ENCODE measurements at regions not wholly inside any gene's neighbourhood (a gene's known extent, or its start where the extent isn't known, plus 50 kb on each side); places are given as distances from the start of the nearest gene placed in this dataset.

DNA sequence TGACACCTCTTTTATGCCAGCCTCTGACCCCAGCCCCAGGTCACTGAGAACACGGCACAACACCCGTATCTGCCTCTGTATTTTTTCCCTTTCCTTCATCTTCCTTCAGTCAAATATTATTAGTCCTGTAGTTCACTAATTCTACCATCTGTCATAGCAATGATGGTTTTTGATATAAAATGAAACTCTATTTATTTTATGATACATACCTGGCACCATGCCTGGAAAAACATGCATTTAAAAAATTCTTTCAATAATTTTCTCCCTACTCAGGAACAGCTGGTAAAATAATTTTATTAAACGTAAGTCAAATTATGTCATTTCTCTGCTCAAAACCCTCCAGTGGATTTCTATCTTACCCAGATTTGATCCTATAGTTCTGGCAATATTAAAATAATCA is 224.7 kb downstream of the CDH7 start:
- no peaks in the 10 kb centered on the region for H3K36me3 ChIP-seq (ENCODE audit: control insufficient read depth in 4 of 4, insufficient read depth in 4 of 4, low read length in 4 of 4)
- ATAC-seq (ENCODE audit: insufficient read depth, low FRiP score) (no peak), DNase-seq (peak in 1 of 3 donors; percentile 6)
- no peak overlapping the region for H3K4me3 ChIP-seq
- TF ChIP-seq, protein P1, sequence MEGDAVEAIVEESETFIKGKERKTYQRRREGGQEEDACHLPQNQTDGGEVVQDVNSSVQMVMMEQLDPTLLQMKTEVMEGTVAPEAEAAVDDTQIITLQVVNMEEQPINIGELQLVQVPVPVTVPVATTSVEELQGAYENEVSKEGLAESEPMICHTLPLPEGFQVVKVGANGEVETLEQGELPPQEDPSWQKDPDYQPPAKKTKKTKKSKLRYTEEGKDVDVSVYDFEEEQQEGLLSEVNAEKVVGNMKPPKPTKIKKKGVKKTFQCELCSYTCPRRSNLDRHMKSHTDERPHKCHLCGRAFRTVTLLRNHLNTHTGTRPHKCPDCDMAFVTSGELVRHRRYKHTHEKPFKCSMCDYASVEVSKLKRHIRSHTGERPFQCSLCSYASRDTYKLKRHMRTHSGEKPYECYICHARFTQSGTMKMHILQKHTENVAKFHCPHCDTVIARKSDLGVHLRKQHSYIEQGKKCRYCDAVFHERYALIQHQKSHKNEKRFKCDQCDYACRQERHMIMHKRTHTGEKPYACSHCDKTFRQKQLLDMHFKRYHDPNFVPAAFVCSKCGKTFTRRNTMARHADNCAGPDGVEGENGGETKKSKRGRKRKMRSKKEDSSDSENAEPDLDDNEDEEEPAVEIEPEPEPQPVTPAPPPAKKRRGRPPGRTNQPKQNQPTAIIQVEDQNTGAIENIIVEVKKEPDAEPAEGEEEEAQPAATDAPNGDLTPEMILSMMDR (IDR thresholded peaks at IDR 0.05; ENCODE audit: control extremely low read depth, extremely low read depth) = no peak
- peaks cover 0 to 2% (median 0%) of the 10 kb centered on the region in 4 donors for H3K9me3 ChIP-seq (ENCODE audit: control insufficient read depth in 4 of 4, insufficient read depth in 3 of 4, low read length in 3 of 4)
- no peak overlapping the region for H3K27ac ChIP-seq (ENCODE audit: low read depth in 1 of 2, low read length in 1 of 2)
- H3K9ac ChIP-seq (ENCODE audit: insufficient read depth in 1 of 2, low read length in 2 of 2) = no peak overlapping the region
- no peaks in the 10 kb centered on the region for H3K4me1 ChIP-seq (ENCODE audit: control insufficient read depth in 5 of 5, insufficient read depth in 5 of 5, low read length in 5 of 5)
- no peaks in the 10 kb centered on the region for H3K27me3 ChIP-seq (ENCODE audit: control insufficient read depth in 3 of 3, insufficient read depth in 3 of 3, low read length in 2 of 3)
- WGBS, 2 donors = 68 to 70% methylated on average over 3 of the region's 3 CpGs

DNA sequence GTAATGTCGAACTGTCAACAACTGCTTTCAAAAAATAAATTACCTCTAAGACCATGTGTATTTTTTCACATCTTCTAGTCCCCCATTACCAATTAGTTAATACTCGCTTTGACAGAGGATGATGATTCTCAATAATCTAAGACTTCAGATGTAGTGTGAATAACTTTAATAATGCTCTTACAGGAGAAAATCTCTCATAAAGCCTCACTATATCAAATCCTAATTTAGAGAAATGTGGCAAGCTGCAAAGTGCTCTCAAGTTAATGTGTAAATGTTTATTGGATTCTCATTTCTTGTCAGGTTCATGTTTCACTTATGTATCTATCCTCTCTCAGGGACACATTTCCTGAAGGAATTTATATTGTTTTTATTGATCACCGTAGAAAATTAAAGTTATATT is 223.9 kb downstream of the CDH7 start:
- no peak overlapping the region for H3K27ac ChIP-seq (ENCODE audit: low read depth in 1 of 2, low read length in 1 of 2)
- TF ChIP-seq, protein P1 (IDR thresholded peaks at IDR 0.05; ENCODE audit: control extremely low read depth, extremely low read depth) = no peak
- no peaks in the 10 kb centered on the region for H3K27me3 ChIP-seq (ENCODE audit: control insufficient read depth in 3 of 3, insufficient read depth in 3 of 3, low read length in 2 of 3)
- H3K9me3 ChIP-seq (ENCODE audit: control insufficient read depth in 4 of 4, insufficient read depth in 3 of 4, low read length in 3 of 4) = peaks cover 0 to 2% (median 0%) of the 10 kb centered on the region in 4 donors
- DNase-seq = no peak
- H3K9ac ChIP-seq (ENCODE audit: insufficient read depth in 1 of 2, low read length in 2 of 2) = no peak overlapping the region
- no peaks in the 10 kb centered on the region for H3K4me1 ChIP-seq (ENCODE audit: control insufficient read depth in 5 of 5, insufficient read depth in 5 of 5, low read length in 5 of 5)
- no peaks in the 10 kb centered on the region for H3K36me3 ChIP-seq (ENCODE audit: control insufficient read depth in 4 of 4, insufficient read depth in 4 of 4, low read length in 4 of 4)
- 77 to 85% methylated on average over 3 of the region's 3 CpGs for whole genome bisulfite sequencing, 2 donors
- no peak overlapping the region for H3K4me3 ChIP-seq
- no peak for ATAC-seq (ENCODE audit: insufficient read depth, low FRiP score)

DNA sequence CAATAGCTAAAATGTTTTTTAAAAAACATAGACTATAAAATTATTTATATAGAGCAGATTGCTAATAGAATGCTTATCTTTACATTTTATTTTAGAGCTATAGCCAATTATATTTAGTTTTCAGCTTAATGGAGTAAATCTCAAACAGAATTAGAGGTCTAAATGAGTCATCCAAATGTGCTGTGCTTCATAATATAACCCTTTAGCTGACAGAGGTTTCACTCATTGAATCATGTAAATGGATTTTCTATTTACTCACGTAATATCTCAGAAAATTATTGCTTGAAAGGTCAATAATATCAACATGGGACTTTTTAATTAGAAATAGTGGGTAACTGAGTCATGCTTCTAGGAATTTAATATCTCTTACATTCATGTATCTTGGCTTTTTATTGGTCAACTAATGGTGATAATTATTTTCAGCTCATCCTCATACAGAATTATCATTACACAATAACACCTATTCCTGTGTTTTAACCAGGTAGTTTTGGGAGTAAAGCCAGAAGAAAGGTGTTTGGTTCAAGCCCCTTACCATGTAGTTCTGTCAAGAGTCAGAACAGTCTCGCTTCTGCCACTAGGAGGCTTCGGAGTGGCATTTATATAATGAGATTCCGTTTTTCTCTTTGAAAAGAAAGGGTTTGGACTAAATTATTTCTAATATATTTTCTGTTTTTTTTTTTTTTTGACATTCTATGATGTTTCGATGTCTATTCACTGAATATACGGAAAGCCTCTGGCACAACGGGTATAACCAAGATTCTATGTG is 217.6 kb downstream of the CDH7 start:
- no peak for ATAC-seq (ENCODE audit: insufficient read depth, low FRiP score)
- Histone ChIP-seq H3K9ac (ENCODE audit: insufficient read depth in 1 of 2, low read length in 2 of 2) (no peak overlapping the region), H3K4me1 (ENCODE audit: control insufficient read depth in 5 of 5, insufficient read depth in 5 of 5, low read length in 5 of 5) (no peaks in the 10 kb centered on the region), H3K27ac (ENCODE audit: low read depth in 1 of 2, low read length in 1 of 2) (no peak overlapping the region), H3K36me3 (ENCODE audit: control insufficient read depth in 4 of 4, insufficient read depth in 4 of 4, low read length in 4 of 4) (no peaks in the 10 kb centered on the region), H3K27me3 (ENCODE audit: control insufficient read depth in 3 of 3, insufficient read depth in 3 of 3, low read length in 2 of 3) (no peaks in the 10 kb centered on the region), H3K9me3 (ENCODE audit: control insufficient read depth in 4 of 4, insufficient read depth in 3 of 4, low read length in 3 of 4) (no peaks in the 10 kb centered on the region), H3K4me3 (no peak overlapping the region)
- 61 to 72% methylated on average over 7 of the region's 7 CpGs for WGBS, 2 donors
- TF ChIP-seq, protein P1 (IDR thresholded peaks at IDR 0.05; ENCODE audit: control extremely low read depth, extremely low read depth) = no peak
- peak in 1 of 3 donors; percentile 9 for DNase-seq

Data from lung (tissue), 11 donors.